Embryonic facial prominence (tissue), 1 donor: ENCODE measurements at regions not wholly inside any gene's neighbourhood (a gene's known extent, or its start where the extent isn't known, plus 50 kb on each side); places are given as distances from the start of the nearest gene placed in this dataset.
A peak's percentile ranks its signal among the peaks of the same experiment; 100 is the strongest.
"Not testable (repeated sequence)": the region's sequence is repeated elsewhere in the genome, so short reads cannot be mapped to it uniquely, and the experiment has no call there.

Experiments
- DNase-seq: peaks from one replicate; pipeline ENCODE4 v3.0.0-alpha.2; 2016; ENCODE audit errors: extremely low spot score

DNA sequence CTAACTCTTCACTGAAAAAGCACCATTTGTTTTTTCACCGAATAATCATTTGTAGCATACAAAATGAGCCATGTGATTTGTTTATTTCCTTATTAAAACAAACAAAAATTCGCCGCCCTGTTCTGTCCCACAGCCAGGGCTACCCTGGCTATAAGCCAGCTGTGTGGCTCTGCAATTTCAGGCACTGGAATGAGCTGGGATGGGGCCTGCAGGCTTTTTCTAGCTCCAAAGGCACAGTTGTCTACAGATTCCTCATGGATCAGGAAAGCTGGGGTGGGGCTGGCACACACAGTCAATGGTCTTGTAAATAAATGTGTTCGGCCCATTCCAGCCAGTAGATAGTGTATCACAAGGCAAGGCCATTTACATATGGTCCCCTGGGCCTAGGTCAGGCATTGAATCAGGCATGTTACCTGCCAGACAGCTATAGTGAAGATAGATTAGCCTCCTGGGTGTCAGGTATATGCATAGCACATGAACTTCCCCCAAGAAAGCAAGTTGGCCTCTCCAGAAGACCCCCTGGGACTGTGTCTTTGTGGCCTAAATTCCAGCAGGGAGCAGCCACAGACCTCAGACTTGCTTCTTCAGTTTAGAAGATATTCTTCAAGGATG lies 608.9 kb downstream of the MAFB start:
- DNase-seq: no peak

- peak; percentile 22 for DNase-seq
Observed at GRCh38 chr20:40073535-40074111, 615.4 kb downstream of the MAFB start.

GRCh38 chr20:40072907-40073306 lies 616.1 kb downstream of the MAFB start:
- no peak for DNase-seq

GRCh38 chr20:40056171-40056570 lies 632.9 kb downstream of the MAFB start:
- DNase-seq: no peak

DNA sequence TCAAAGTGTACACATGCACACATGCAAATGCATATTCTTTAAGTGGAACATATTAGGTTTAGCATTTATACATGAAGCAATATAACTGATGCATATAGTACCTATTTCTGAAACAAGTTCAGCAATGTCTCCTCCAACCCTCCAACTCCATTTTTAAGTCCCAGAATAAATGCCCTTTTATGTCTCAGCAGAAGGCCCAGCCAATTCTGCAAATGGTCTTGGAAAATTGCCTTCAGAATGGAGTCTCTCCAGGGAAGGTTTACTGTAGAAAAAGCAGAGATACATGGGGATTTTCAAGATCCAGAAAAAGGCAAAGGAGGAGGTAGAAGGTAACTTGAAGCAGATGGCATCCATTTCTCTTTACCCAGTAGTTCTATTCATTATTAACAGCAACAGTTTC lies 633.3 kb downstream of the MAFB start:
- DNase-seq: no peak

DNA sequence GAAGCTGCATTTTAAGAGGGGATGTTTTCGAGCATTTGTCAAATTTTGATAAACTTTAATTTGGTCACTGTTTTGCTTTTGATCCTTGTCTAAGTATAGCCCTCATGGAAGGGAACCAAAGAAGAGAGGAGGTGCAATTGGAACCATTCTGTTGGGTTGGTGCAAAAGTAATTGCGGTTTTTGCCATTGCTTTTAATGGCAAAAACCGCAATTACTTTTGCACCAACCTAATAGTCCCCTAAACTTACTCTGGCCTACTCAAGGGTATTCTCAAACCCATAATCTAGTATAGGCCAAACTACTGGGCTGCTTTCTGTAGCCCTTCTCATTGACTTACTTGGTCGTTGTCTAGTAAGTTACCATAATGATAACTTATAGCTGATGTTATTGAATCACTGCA lies 634.7 kb downstream of the MAFB start:
- no peak for DNase-seq

DNA sequence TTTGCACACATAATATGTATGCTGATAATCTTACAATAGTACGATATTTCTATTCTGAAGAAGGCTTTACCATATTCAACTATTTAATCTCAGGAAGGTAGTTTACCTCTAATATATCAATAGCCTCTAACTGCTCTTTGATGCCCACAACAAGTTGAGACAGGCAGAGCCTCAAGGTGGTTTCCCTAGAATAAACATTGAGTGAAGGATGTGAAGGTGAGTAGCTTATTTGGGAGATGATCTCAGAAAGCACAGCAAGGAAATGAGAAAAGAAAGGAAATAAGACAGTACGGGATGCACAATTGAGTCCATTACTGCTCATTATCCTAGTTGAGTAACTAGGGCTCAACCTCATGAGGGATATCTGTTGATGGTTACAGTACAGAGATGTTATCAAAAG lies 638.4 kb downstream of the MAFB start:
- DNase-seq: no peak

DNA sequence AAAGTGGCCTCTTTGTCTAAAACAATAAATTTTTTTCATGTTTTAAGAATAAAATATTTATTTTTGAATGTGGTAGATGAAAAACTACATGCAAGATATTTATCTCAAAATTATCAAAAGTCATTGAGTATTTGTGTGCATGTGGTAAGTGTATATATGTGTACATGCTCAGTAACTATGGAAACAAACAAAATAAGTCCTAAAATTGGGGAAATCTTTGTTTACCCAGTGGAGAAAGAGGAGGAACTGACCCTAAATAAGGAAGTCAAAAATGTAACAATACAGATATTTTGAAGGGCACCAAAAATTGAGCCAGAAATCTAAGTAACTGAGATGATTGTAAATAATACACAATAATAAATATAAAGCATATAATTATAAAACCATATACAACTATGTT lies 639.2 kb downstream of the MAFB start:
- no peak for DNase-seq

DNA sequence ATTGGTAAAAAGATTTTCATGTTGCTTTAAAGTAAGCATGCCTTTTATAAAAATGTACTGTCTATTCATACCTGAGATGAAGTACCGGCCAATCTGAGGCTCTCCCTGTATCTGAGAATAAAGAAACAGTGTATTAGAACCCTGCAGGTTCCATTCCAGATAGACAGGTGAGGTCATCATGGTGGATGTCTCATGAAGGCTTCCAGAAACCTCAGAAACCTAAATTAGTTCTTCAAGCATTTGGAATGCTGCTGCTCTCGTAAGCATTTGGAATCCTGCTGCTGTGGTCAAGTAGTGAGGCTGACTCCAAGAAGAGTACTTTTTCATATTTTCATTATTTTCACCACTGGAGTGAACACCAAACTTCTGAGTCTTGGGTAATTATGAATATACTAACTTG lies 642.3 kb downstream of the MAFB start:
- DNase-seq: no peak

GRCh38 chr20:40037511-40037910 lies 651.5 kb downstream of the MAFB start:
- DNase-seq: no peak

- DNase-seq: no peak
Observed at GRCh38 chr20:40029589-40029988, 659.4 kb downstream of the MAFB start.

DNA sequence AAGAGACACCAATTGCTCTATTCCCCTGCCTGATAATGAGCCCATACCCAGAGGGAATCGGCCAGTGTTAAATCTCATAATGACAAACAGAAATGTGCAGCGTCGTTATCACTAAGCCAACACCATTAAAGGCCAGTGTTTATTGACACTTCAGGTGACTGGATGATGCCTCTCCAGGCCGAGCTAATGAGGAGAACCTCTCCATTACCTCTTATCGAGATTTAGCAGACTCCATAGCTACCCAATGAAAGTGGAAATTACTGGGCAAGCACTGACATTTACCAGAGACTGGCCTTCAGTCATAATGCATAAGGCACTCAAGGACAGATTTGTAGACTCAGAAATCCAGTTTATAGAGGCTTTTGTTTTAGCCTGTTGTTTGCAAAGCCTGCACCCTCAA lies 669.5 kb downstream of the MAFB start:
- DNase-seq: no peak

- no peak for DNase-seq
Observed at GRCh38 chr20:40017765-40018164, 671.3 kb downstream of the MAFB start.

GRCh38 chr20:40016890-40017289 lies 672.1 kb downstream of the MAFB start:
- DNase-seq: no peak

DNA sequence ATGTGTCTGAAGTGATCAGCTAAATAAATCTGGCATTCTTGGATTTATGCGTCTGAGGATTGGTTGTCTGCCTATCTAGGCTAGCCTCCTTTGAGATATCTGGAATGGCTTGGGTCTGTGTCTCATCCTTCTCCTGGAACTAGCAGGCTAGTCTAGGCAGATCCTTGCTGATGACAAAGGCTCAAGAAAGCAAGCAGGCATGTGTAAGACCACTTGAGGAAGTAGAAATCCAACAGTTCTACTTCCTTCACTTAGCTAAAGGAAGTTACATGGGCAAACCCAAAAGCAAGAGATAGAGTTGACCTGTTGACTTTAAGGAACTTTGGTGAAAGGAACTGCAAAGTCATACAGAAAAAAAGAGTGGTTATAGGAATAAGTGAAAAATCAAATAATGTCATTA lies 672.6 kb downstream of the MAFB start:
- no peak for DNase-seq

- DNase-seq: not testable (repeated sequence)
Observed at GRCh38 chr20:40012026-40012425, 677.0 kb downstream of the MAFB start.

- no peak for DNase-seq
Observed at GRCh38 chr20:40010483-40010882, 678.6 kb downstream of the MAFB start.

- no peak for DNase-seq
Observed at GRCh38 chr20:40009542-40009941, 679.5 kb downstream of the MAFB start.

DNA sequence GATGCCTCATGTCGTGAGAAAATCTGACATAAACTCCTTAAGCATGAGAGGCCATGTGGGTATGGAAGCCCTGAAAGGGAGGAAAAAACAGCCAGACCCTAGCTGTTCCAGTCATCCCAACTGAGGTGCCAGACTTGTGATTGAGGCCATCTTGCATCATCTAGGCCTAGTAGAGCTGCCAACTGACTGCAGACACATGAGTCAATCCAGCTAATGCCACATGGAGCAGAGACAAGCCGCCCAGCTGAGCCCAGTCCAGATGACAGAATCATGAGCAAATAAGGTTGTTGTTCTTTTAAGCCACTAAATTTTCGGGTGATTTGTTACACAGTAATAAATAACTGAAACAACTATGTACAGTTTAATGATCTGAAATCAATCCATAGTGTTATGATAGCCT lies 680.9 kb downstream of the MAFB start:
- no peak for DNase-seq

GRCh38 chr20:40006168-40006860 lies 682.7 kb downstream of the MAFB start:
- no peak for DNase-seq

DNA sequence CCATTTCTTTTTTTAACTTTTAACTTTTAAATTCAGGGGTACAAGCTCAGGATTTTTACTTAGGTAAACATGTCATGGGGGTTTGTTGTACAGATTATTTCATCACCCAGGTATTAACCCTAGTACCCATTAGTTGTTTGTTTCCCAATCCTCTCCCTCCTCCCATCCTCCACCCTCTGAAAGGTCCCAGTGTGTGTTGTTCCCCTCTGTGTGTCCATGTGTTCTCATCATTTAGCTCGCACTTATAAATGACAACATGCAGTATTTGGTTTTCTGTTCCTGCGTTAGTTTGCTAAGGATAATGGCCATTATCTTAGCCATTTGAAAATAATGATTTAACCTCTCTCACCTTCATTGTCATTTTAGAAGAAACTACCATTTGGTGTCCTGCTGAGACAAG lies 684.9 kb downstream of the MAFB start:
- DNase-seq: not testable (repeated sequence)

- no peak for DNase-seq
Observed at GRCh38 chr20:39993742-39994141, 695.3 kb downstream of the MAFB start.

DNA sequence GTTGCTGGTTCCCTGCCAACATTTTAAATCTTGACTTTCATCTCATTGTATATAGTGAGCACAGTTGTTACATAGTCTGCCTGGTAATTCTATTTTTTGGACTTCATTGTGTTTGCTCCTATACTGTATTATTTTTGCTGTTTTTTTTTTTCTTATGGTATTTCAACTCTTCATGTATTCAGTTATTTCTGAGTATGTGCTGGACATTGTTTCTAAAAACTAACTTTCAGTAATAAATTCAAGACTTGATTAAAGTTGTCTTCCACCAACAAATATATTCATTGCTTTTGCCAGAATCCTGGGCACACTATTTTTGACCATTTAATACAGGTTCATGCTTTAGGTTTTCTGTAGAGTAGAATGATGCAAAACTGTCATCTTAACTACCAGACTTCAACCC lies 698.3 kb downstream of the MAFB start:
- no peak for DNase-seq

DNA sequence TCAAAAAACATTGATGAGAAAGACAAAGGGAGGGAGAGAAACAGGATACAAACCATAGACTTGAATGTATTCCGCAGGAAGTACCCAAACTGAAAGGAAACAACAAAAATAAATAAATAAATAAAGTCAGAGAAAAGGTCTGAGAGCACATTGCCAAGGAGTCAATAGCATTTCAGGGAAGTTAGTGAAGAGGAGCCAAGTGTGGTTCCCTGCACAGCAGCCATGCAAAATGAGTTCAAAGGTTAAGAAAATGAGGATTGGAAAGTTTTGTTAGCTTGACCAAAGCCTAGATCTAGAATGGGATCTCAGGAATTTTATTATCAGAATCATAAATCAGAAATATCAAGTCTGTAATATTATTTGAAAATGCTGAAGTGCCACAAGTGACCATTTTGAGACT lies 700.0 kb downstream of the MAFB start:
- no peak for DNase-seq
